ENCODE measurements at regions not wholly inside any gene's neighbourhood (a gene's known extent, or its start where the extent isn't known, plus 50 kb on each side); places are given as distances from the start of the nearest gene placed in this dataset. TPM values are rescaled to one million over a fixed set of nuclear protein-coding genes. Genes with fewer than 3 reads are reported as not detected.

Small RNA genes lying in the stretch of these regions (small RNA-seq; reads per million reads assigned to genes)
- not detected for gene RNU6-316P
